ENCODE measurements at regions not wholly inside any gene's neighbourhood (a gene's known extent, or its start where the extent isn't known, plus 50 kb on each side); places are given as distances from the start of the nearest gene placed in this dataset.

DNA sequence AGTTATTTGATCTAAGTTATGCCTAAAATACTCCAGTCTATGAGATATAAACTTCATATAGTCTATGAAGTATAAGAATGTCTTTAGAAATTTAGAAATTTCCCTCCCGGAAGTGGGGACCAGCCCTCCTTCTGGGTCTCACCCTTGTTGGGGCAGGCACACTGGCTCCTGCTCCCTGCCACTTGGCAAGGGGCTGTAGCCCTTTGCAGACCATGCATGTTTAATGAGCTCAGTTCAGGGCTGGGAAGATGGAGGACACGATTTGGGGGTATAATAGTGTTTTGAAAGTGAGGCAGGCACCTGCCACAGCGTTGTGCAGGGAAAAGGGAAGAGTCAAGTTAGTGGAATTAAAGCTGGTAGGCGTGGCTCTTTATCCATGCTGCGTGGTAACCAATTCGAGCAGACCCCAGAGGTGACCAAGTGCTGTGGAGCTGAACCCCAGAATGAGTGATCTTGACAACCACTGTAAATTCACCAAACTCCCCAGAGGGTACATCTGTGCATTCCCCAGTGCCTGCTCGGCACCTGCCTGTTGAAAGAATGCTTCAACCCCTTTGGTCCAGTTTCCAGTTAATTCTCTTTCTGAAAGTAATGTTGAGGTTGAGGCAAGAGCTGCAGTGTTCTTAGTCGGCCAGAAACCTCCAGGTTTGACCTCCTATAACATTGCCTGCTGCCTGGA lies 79.6 kb downstream of the DOP1B start:
- TF ChIP-seq, protein P1, sequence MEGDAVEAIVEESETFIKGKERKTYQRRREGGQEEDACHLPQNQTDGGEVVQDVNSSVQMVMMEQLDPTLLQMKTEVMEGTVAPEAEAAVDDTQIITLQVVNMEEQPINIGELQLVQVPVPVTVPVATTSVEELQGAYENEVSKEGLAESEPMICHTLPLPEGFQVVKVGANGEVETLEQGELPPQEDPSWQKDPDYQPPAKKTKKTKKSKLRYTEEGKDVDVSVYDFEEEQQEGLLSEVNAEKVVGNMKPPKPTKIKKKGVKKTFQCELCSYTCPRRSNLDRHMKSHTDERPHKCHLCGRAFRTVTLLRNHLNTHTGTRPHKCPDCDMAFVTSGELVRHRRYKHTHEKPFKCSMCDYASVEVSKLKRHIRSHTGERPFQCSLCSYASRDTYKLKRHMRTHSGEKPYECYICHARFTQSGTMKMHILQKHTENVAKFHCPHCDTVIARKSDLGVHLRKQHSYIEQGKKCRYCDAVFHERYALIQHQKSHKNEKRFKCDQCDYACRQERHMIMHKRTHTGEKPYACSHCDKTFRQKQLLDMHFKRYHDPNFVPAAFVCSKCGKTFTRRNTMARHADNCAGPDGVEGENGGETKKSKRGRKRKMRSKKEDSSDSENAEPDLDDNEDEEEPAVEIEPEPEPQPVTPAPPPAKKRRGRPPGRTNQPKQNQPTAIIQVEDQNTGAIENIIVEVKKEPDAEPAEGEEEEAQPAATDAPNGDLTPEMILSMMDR (IDR thresholded peaks at IDR 0.05) = no peak
- TF ChIP-seq EP300 (IDR thresholded peaks at IDR 0.05; ENCODE audit: borderline replicate concordance in 1 of 2, low read depth in 1 of 2, low read length in 1 of 2) (no peak), SIN3A (IDR thresholded peaks at IDR 0.05; ENCODE audit: borderline replicate concordance, low read depth, low read length) (no peak), TAF1 (IDR thresholded peaks at IDR 0.05; ENCODE audit: borderline replicate concordance, low read depth, low read length) (no peak), GABPA (IDR thresholded peaks at IDR 0.05; ENCODE audit: low read depth) (no peak), TCF12 (IDR thresholded peaks at IDR 0.05) (no peak), FOXJ3 (CRISPR knock-in tag; IDR thresholded peaks at IDR 0.05) (no peak), POLR2AphosphoS5 (IDR thresholded peaks at IDR 0.05; ENCODE audit: low read depth, low read length) (no peak)

Data from SK-N-SH (cell line).